Trophoblast cell (in vitro differentiated cells and primary cell): ENCODE measurements at regions not wholly inside any gene's neighbourhood (a gene's known extent, or its start where the extent isn't known, plus 50 kb on each side); places are given as distances from the start of the nearest gene placed in this dataset.

Experiments
- DNase-seq, 2 donors: peaks; one replicate each; pipeline ENCODE4 v3.0.0-alpha.2; 2016
- H2AFZ ChIP-seq: 2 replicates; pipeline ENCODE4 v1.6.1; 2013; ENCODE audit warnings: low read length, moderate library complexity, mild to moderate bottlenecking; ENCODE audit not compliant: insufficient read depth, poor library complexity
- H2AK5ac ChIP-seq: 2 replicates; pipeline ENCODE4 v1.6.1; 2013; ENCODE audit warnings: mild to moderate bottlenecking, low read length
- H2BK120ac ChIP-seq: 2 replicates; pipeline ENCODE4 v1.6.1; 2013; ENCODE audit warnings: low read length, mild to moderate bottlenecking, moderate library complexity; ENCODE audit not compliant: insufficient read depth, poor library complexity
- H2BK12ac ChIP-seq: 2 replicates; pipeline ENCODE4 v1.6.1; 2013; ENCODE audit warnings: mild to moderate bottlenecking, low read length, moderate library complexity
- H2BK5ac ChIP-seq: 2 replicates; pipeline ENCODE4 v1.6.1; 2013; ENCODE audit warnings: low read length, low read depth, moderate library complexity, mild to moderate bottlenecking; ENCODE audit not compliant: poor library complexity
- H3K14ac ChIP-seq: 2 replicates; pipeline ENCODE4 v1.6.1; 2013; ENCODE audit warnings: mild to moderate bottlenecking, low read length
- H3K18ac ChIP-seq: 2 replicates; pipeline ENCODE4 v1.6.1; 2013; ENCODE audit warnings: mild to moderate bottlenecking, low read length
- H3K23ac ChIP-seq: 2 replicates; pipeline ENCODE4 v1.6.1; 2013; ENCODE audit warnings: low read length
- H3K27ac ChIP-seq: 2 replicates; pipeline ENCODE4 v1.5.1; 2013; ENCODE audit warnings: low read depth, mild to moderate bottlenecking, inconsistent platforms, low read length, moderate library complexity
- H3K27me3 ChIP-seq: 2 replicates; pipeline ENCODE4 v1.6.1; 2013; ENCODE audit warnings: inconsistent platforms, mild to moderate bottlenecking, low read length, moderate library complexity; ENCODE audit not compliant: insufficient read depth
- H3K36me3 ChIP-seq, 2 experiments: 1 replicate in 1 of 2; 2 replicates in 1 of 2; pipeline ENCODE4 v1.6.1; 2013; ENCODE audit warnings: low read length in 2 of 2, mild to moderate bottlenecking in 2 of 2, moderate library complexity in 1 of 2; ENCODE audit not compliant: insufficient read depth in 2 of 2, control insufficient read depth in 1 of 2
- H3K4ac ChIP-seq: 2 replicates; pipeline ENCODE4 v1.6.1; 2013; ENCODE audit warnings: low read depth, mild to moderate bottlenecking, low read length, moderate library complexity
- H3K4me1 ChIP-seq, 2 experiments: 1 replicate in 1 of 2; 2 replicates in 1 of 2; pipeline ENCODE4 v1.6.1; 2013; ENCODE audit warnings: low read length in 2 of 2, mild to moderate bottlenecking in 2 of 2, moderate library complexity in 1 of 2; ENCODE audit not compliant: insufficient read depth in 2 of 2, control insufficient read depth in 1 of 2
- H3K4me2 ChIP-seq: 2 replicates; pipeline ENCODE4 v1.6.1; 2013; ENCODE audit warnings: inconsistent platforms, mild to moderate bottlenecking, low read length, moderate library complexity
- H3K4me3 ChIP-seq: 2 replicates; pipeline ENCODE4 v1.5.1; 2013; ENCODE audit warnings: mild to moderate bottlenecking, low read depth, low read length, inconsistent platforms
- H3K79me1 ChIP-seq: one replicate; pipeline ENCODE4 v1.6.1; 2013; ENCODE audit warnings: low read length
- H3K79me2 ChIP-seq: 2 replicates; pipeline ENCODE4 v1.6.1; 2013; ENCODE audit warnings: low read length, mild to moderate bottlenecking; ENCODE audit not compliant: control insufficient read depth, insufficient read depth, poor library complexity
- H3K9ac ChIP-seq: 2 replicates; pipeline ENCODE4 v1.6.1; 2013; ENCODE audit warnings: mild to moderate bottlenecking, low read length
- H3K9me3 ChIP-seq: 2 replicates; pipeline ENCODE4 v1.6.1; 2013; ENCODE audit warnings: low read depth, mild to moderate bottlenecking, control low read depth, inconsistent platforms, low read length; ENCODE audit not compliant: insufficient read depth
- H4K12ac ChIP-seq: 2 replicates; pipeline ENCODE4 v1.6.1; 2013; ENCODE audit warnings: low read depth, mild to moderate bottlenecking, low read length, moderate library complexity
- H4K8ac ChIP-seq: 2 replicates; pipeline ENCODE4 v1.6.1; 2013; ENCODE audit warnings: low read depth, mild to moderate bottlenecking, low read length, moderate library complexity
- H4K91ac ChIP-seq: one replicate; pipeline ENCODE4 v1.6.1; 2013; ENCODE audit warnings: low read depth, mild to moderate bottlenecking, low read length, moderate library complexity
- WGBS: extraction: QIAGEN DNeasy Blood & Tissue Kit; methylation state at CpG from one replicate; pipeline ENCODE4 v1.1.7; 2013; ENCODE audit warnings: missing lambda C conversion rate; ENCODE audit not compliant: insufficient read length, insufficient coverage; ENCODE audit errors: extremely low coverage; 5-methylcytosine and 5-hydroxymethylcytosine counted together

DNA sequence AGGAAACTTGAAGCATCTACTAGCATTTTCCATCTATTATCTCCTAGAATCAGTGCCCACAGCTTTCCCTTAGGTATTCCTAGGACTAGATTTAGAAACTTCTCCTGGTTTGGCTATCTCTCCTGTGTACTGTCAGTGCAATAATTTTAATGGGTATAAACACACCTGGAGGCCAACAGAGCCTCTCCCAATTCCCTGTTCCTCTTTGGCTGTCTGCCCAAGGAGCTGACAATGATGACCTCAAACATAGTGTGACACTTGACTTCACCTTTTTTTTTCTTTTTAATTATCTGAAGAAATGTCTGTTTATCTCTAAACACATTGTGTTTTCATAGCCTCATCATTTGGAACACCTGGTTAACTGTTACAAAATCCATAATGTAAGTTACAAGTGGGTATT is 754.5 kb upstream of the ALCAM start:
- no peak overlapping the region for H3K27ac ChIP-seq
- no peaks in the 10 kb centered on the region for H3K9me3 ChIP-seq
- H2BK12ac ChIP-seq, result no peak overlapping the region
- no peak overlapping the region for H2BK120ac ChIP-seq
- H2AFZ ChIP-seq, result no peak overlapping the region
- no peak overlapping the region for H4K12ac ChIP-seq
- H3K4me2 ChIP-seq, result no peak overlapping the region
- no peak overlapping the region for H3K23ac ChIP-seq
- H3K4me3 ChIP-seq, result no peak overlapping the region
- H3K36me3 ChIP-seq, result no peaks in the 10 kb centered on the region
- no peak overlapping the region for H4K91ac ChIP-seq
- H4K8ac ChIP-seq, result no peak overlapping the region
- H3K14ac ChIP-seq, result no peak overlapping the region
- no peak overlapping the region for H2BK5ac ChIP-seq
- no peaks in the 10 kb centered on the region for H3K4me1 ChIP-seq
- no peaks in the 10 kb centered on the region for H3K79me2 ChIP-seq
- no peak for DNase-seq
- no peaks in the 10 kb centered on the region for H3K79me1 ChIP-seq
- no peak overlapping the region for H2AK5ac ChIP-seq
- no peak overlapping the region for H3K9ac ChIP-seq
- no peaks in the 10 kb centered on the region for H3K27me3 ChIP-seq
- H3K4ac ChIP-seq, result no peak overlapping the region
- H3K18ac ChIP-seq, result no peak overlapping the region

- no CpG with 5 or more reads among the region's 2 CpGs for WGBS
- Histone ChIP-seq H3K14ac (no peak overlapping the region), H3K79me1 (no peaks in the 10 kb centered on the region), H4K91ac (no peak overlapping the region), H4K12ac (no peak overlapping the region), H4K8ac (no peak overlapping the region), H3K4me2 (no peak overlapping the region), H2AFZ (no peak overlapping the region), H3K27ac (no peak overlapping the region), H3K4me1 (no peaks in the 10 kb centered on the region), H3K9ac (no peak overlapping the region), H2BK120ac (no peak overlapping the region), H3K4ac (no peak overlapping the region), H3K79me2 (no peaks in the 10 kb centered on the region), H2BK12ac (no peak overlapping the region), H3K18ac (no peak overlapping the region), H3K9me3 (no peaks in the 10 kb centered on the region), H2BK5ac (no peak overlapping the region), H2AK5ac (no peak overlapping the region), H3K23ac (no peak overlapping the region), H3K4me3 (no peak overlapping the region), H3K27me3 (no peaks in the 10 kb centered on the region), H3K36me3 (no peaks in the 10 kb centered on the region)
- no peak for DNase-seq
Measured at GRCh38 chr3:104614564-104614963, 752.1 kb upstream of the ALCAM start.

DNA sequence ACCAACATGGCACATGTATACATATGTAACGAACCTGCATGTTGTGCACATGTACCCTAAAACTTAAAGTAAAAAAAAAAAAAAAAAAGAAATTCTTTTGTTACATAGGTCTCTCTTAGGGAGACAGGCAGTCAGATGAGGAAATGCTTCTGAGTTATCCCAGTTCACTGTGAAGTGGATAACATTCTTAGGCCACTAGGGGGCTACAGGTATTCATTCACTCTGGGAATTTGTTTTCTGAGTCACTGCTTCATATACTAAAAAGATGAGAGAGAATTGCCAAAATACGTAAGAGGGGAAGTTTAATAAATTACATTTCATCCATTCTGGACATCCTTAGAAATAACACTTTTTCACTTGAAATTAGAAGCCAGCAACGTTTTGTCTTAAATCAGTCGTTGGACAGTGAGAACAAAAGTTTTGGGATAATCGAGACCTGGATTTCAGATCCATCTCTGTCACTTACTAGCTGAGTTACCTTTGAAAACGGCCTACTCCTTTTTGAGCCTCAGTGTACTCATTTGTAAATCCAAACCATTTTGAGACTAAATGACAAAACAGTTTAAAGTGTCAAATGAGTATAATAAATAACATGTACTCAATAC is 738.4 kb upstream of the ALCAM start:
- Histone ChIP-seq H3K9me3 (peaks cover 4% of the 10 kb centered on the region), H3K4me3 (no peak overlapping the region), H3K36me3 (peaks cover 0 to 4% of the 10 kb centered on the region in 2 experiments), H2BK12ac (no peak overlapping the region), H4K91ac (no peak overlapping the region), H4K8ac (no peak overlapping the region), H3K4ac (no peak overlapping the region), H2AK5ac (no peak overlapping the region), H3K79me2 (no peaks in the 10 kb centered on the region), H3K14ac (no peak overlapping the region), H4K12ac (no peak overlapping the region), H2BK5ac (no peak overlapping the region), H3K18ac (no peak overlapping the region), H3K79me1 (no peaks in the 10 kb centered on the region), H2AFZ (no peak overlapping the region), H3K27ac (no peak overlapping the region), H3K23ac (no peak overlapping the region), H3K4me2 (no peak overlapping the region), H3K4me1 (no peaks in the 10 kb centered on the region), H2BK120ac (no peak overlapping the region), H3K27me3 (no peaks in the 10 kb centered on the region), H3K9ac (no peak overlapping the region)
- DNase-seq, result peak in 1 of 2 donors; percentile 51
- no CpG with 5 or more reads among the region's 6 CpGs for WGBS

- Histone ChIP-seq H3K4me1 (no peaks in the 10 kb centered on the region), H4K91ac (no peak overlapping the region), H2BK120ac (no peak overlapping the region), H3K14ac (no peak overlapping the region), H3K27me3 (no peaks in the 10 kb centered on the region), H2AK5ac (no peak overlapping the region), H3K27ac (no peak overlapping the region), H2BK12ac (no peak overlapping the region), H2BK5ac (no peak overlapping the region), H3K36me3 (peaks cover 0 to 4% of the 10 kb centered on the region in 2 experiments), H3K4me3 (no peak overlapping the region), H3K23ac (no peak overlapping the region), H3K4ac (no peak overlapping the region), H3K4me2 (no peak overlapping the region), H3K9me3 (peaks cover 4% of the 10 kb centered on the region), H3K79me1 (no peaks in the 10 kb centered on the region), H2AFZ (no peak overlapping the region), H3K9ac (no peak overlapping the region), H4K12ac (no peak overlapping the region), H3K18ac (no peak overlapping the region), H3K79me2 (no peaks in the 10 kb centered on the region), H4K8ac (no peak overlapping the region)
- DNase-seq, result peak in 1 of 2 donors; percentile 18
- WGBS, result no CpG with 5 or more reads among the region's 1 CpG
Measured at GRCh38 chr3:104629038-104629437, 737.7 kb upstream of the ALCAM start.
